PFSK-1 (cell line): ENCODE measurements at regions not wholly inside any gene's neighbourhood (a gene's known extent, or its start where the extent isn't known, plus 50 kb on each side); places are given as distances from the start of the nearest gene placed in this dataset.

Source experiments
- SIN3A ChIP-seq: IDR thresholded peaks from 2 replicates; pipeline ENCODE4 v1.6.1; 2012; ENCODE audit warnings: mild to moderate bottlenecking, low read length, moderate library complexity, borderline replicate concordance; ENCODE audit not compliant: insufficient read depth
- TAF1 ChIP-seq: IDR thresholded peaks from 2 replicates; pipeline ENCODE4 v1.6.1; 2012; ENCODE audit warnings: low read length, control low read depth, borderline replicate concordance; ENCODE audit not compliant: insufficient read depth

- no peak for TF ChIP-seq SIN3A
- TF ChIP-seq TAF1: no peak
These were observed 598.9 kb upstream of the LINC00305 start for GRCh38 chr18:64747803-64748202.
